PC-9 (cell line): ENCODE measurements at regions not wholly inside any gene's neighbourhood (a gene's known extent, or its start where the extent isn't known, plus 50 kb on each side); places are given as distances from the start of the nearest gene placed in this dataset.

Experiments
- BruUV-seq: library from RNA; stranded (reverse); fragments of 400-500 nt; replicated peaks from 2 replicates; lab custom pipeline; 2021; lab: Mats Ljungman, UMichigan
- CTCF ChIA-PET: fragments of 300-600 bp; sonication (Branson Sonifier 250); formaldehyde crosslinking; loops from one replicate; lab custom pipeline; 2022; ENCODE audit warnings: antibody characterized with exemption; lab: Charles Lee
- POLR2A ChIA-PET: fragments of 300-600 bp; sonication (Branson Sonifier 250); formaldehyde crosslinking; loops from one replicate; lab custom pipeline; 2022; ENCODE audit warnings: antibody characterized with exemption; ENCODE audit not compliant: unreplicated experiment; lab: Charles Lee
- DNase-seq, 2 experiments: peaks; one replicate each; pipeline versions ENCODE4 v3.0.0 to v3.0.0-alpha.2; 2015 to 2022; ENCODE audit warnings: mixed read lengths in 1 of 2
- H2AFZ ChIP-seq: fragments of 200-600 bp; sonication (generic); 2 replicates; pipeline ENCODE4 v1.8.1; 2017; ENCODE audit warnings: antibody characterized with exemption
- H3F3A ChIP-seq: fragments of 200-600 bp; sonication (generic); 2 replicates; pipeline ENCODE4 v1.8.1; 2017; ENCODE audit warnings: antibody characterized with exemption, mild to moderate bottlenecking, low read depth; ENCODE audit not compliant: insufficient read depth
- H3K27ac ChIP-seq: fragments of 200-600 bp; sonication (generic); 2 replicates; pipeline ENCODE4 v1.6.1; 2016; ENCODE audit warnings: mixed run types
- H3K27me3 ChIP-seq: fragments of 200-600 bp; sonication (generic); 2 replicates; pipeline ENCODE4 v1.6.1; 2016; ENCODE audit warnings: low read depth, mixed run types; ENCODE audit not compliant: insufficient read depth
- H3K36me3 ChIP-seq: fragments of 200-600 bp; sonication (generic); 2 replicates; pipeline ENCODE4 v1.6.1; 2016; ENCODE audit warnings: low read depth, mixed run types
- H3K4me1 ChIP-seq: fragments of 200-600 bp; sonication (generic); replicated peaks from 2 replicates; pipeline ENCODE4 v1.6.1; 2016; ENCODE audit warnings: mixed run types; ENCODE audit not compliant: insufficient read depth
- H3K4me2 ChIP-seq: fragments of 200-600 bp; sonication (generic); 2 replicates; pipeline ENCODE4 v1.6.1; 2017; ENCODE audit warnings: mixed run types
- H3K4me3 ChIP-seq: fragments of 200-600 bp; sonication (generic); 2 replicates; pipeline ENCODE4 v1.6.1; 2016; ENCODE audit warnings: mixed run types
- H3K79me2 ChIP-seq: fragments of 200-600 bp; sonication (generic); 2 replicates; pipeline ENCODE4 v1.6.1; 2017; ENCODE audit warnings: low read depth, mixed run types
- H3K9me2 ChIP-seq: fragments of 200-600 bp; sonication (generic); 2 replicates; pipeline ENCODE4 v1.8.1; 2017; ENCODE audit warnings: mild to moderate bottlenecking; ENCODE audit not compliant: insufficient read depth
- H3K9me3 ChIP-seq: fragments of 200-600 bp; sonication (generic); 2 replicates; pipeline ENCODE4 v1.8.1; 2016; ENCODE audit warnings: low read depth; ENCODE audit not compliant: insufficient read depth
- H4K20me1 ChIP-seq: fragments of 200-600 bp; sonication (generic); 2 replicates; pipeline ENCODE4 v1.8.1; 2017; ENCODE audit not compliant: insufficient read depth
- CTCF ChIP-seq: fragments of 200-600 bp; sonication (generic); conservative IDR thresholded peaks from 2 replicates; pipeline ENCODE4 v1.6.1; 2017; ENCODE audit warnings: mixed run types, antibody characterized with exemption, mild to moderate bottlenecking, moderate library complexity
- EZH2 ChIP-seq: fragments of 200-600 bp; sonication (generic); IDR thresholded peaks from 2 replicates; pipeline ENCODE4 v1.8.0; 2017; ENCODE audit warnings: antibody characterized with exemption, low read depth
- intact Hi-C: fragments of 100-400 bp; cut with micrococcal nuclease; formaldehyde crosslinking; loops from one replicate; pipeline ENCODE4 v1.10.0; 2022; ENCODE audit not compliant: unreplicated experiment

GRCh38 chr17:36842231-36842819, 95.0 kb upstream of the LHX1 start:
- no peaks in the 10 kb centered on the region for H3K9me2 ChIP-seq
- ChIA-PET CTCF (no interaction called here), POLR2A (no interaction called here)
- H4K20me1 ChIP-seq, result no peaks in the 10 kb centered on the region
- H3K4me2 ChIP-seq, result no peak overlapping the region
- intact Hi-C loops, result no loop called here
- H3K4me1 ChIP-seq, result no peaks in the 10 kb centered on the region
- H3K4me3 ChIP-seq, result no peak overlapping the region
- H3F3A ChIP-seq, result no peaks in the 10 kb centered on the region
- no peak for DNase-seq
- no peak overlapping the region for H3K27ac ChIP-seq
- TF ChIP-seq CTCF (no peak), EZH2 (no peak)
- BruUV-seq, result no TSS peak
- no peaks in the 10 kb centered on the region for H3K36me3 ChIP-seq
- H3K79me2 ChIP-seq, result no peaks in the 10 kb centered on the region
- H3K27me3 ChIP-seq, result peaks cover 3% of the 10 kb centered on the region; the same call in 1 of the 2 replicates
- no peaks in the 10 kb centered on the region for H3K9me3 ChIP-seq
- H2AFZ ChIP-seq, result no peak overlapping the region

GRCh38 chr17:36842963-36843558, 94.2 kb upstream of the LHX1 start:
- DNase-seq, result no peak
- Histone ChIP-seq H3K79me2 (no peaks in the 10 kb centered on the region), H3K27me3 (peaks cover 3% of the 10 kb centered on the region; the same call in 1 of the 2 replicates), H3K4me3 (no peak overlapping the region), H3K9me3 (no peaks in the 10 kb centered on the region), H3K36me3 (no peaks in the 10 kb centered on the region), H3K4me1 (0 out of 2 replicates have a peak, but pooled peaks cover 2% of the 10 kb centered on the region), H3K4me2 (no peak overlapping the region), H4K20me1 (no peaks in the 10 kb centered on the region), H3K27ac (no peak overlapping the region), H2AFZ (no peak overlapping the region), H3K9me2 (no peaks in the 10 kb centered on the region), H3F3A (no peaks in the 10 kb centered on the region)
- CTCF ChIA-PET, result no interaction called here
- POLR2A ChIA-PET, result no interaction called here
- BruUV-seq, result no TSS peak
- no peak for TF ChIP-seq CTCF
- TF ChIP-seq EZH2, result no peak
- intact Hi-C loops, result no loop called here

- no peak for DNase-seq
- H3K4me1 ChIP-seq, result 0 out of 2 replicates have a peak, but pooled peaks cover 6% of the 10 kb centered on the region
- no peaks in the 10 kb centered on the region for H3K79me2 ChIP-seq
- no peaks in the 10 kb centered on the region for H3K36me3 ChIP-seq
- ChIA-PET POLR2A (no interaction called here), CTCF (no interaction called here)
- H3K9me2 ChIP-seq, result no peaks in the 10 kb centered on the region
- peaks cover 3% of the 10 kb centered on the region; the same call in 1 of the 2 replicates for H3K27me3 ChIP-seq
- H4K20me1 ChIP-seq, result no peaks in the 10 kb centered on the region
- no peaks in the 10 kb centered on the region for H3K9me3 ChIP-seq
- H3F3A ChIP-seq, result no peaks in the 10 kb centered on the region
- intact Hi-C loops, result no loop called here
- no peak overlapping the region for H3K27ac ChIP-seq
- no peak overlapping the region for H2AFZ ChIP-seq
- H3K4me2 ChIP-seq, result no peak overlapping the region
- BruUV-seq, result no TSS peak
- no peak overlapping the region for H3K4me3 ChIP-seq
- TF ChIP-seq EZH2 (no peak), CTCF (no peak)
Measured at GRCh38 chr17:36844013-36844412, 93.3 kb upstream of the LHX1 start.
